ENCODE measurements at regions not wholly inside any gene's neighbourhood (a gene's known extent, or its start where the extent isn't known, plus 50 kb on each side); places are given as distances from the start of the nearest gene placed in this dataset.

DNA sequence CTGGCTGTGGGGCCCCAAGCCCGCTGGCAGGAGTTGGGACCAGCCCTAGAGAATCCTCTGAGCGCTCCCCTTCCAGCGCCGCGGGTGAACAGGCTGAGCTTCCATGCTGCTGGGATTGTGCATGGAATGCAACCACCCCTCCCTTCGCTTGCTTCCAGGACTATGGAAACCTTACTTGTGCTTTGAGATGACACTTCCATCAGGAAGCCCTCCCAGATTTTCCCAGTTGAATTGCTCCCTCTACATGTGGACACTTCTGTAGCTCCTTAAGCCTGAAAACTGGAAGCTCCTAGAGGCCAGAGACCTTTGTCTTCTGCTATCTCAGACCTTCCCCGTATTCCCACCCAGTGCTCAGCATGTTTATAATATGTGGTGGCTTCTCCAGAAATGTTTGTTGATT is 213.2 kb upstream of the RPL38 start:
- Histone ChIP-seq H3K9ac (ENCODE audit: low read length) (no peak overlapping the region), H3F3A (ENCODE audit: insufficient read depth, low read length) (no peaks in the 10 kb centered on the region), H3K4me1 (ENCODE audit: insufficient read depth, low read length, severe bottlenecking) (no peaks in the 10 kb centered on the region), H3K9me2 (ENCODE audit: low read depth, low read length) (no peaks in the 10 kb centered on the region), H4K20me1 (ENCODE audit: insufficient read depth, low read length) (no peaks in the 10 kb centered on the region), H3K4me2 (ENCODE audit: low read length) (no peak overlapping the region), H3K27me3 (ENCODE audit: insufficient read depth, low read length) (0 out of 2 replicates have a peak, but pooled peaks cover 4% of the 10 kb centered on the region), H2AFZ (ENCODE audit: low read length) (no peak overlapping the region), H3K9me3 (ENCODE audit: low read length) (no peaks in the 10 kb centered on the region), H3K79me2 (ENCODE audit: insufficient read depth, low read length) (no peaks in the 10 kb centered on the region), H3K27ac (ENCODE audit: low read depth, low read length, poor library complexity, severe bottlenecking) (no peak overlapping the region), H3K4me3 (ENCODE audit: low read depth, low read length, poor library complexity, severe bottlenecking) (no peak overlapping the region), H3K36me3 (ENCODE audit: insufficient read depth, low read length) (no peaks in the 10 kb centered on the region)
- TF ChIP-seq, protein P1, sequence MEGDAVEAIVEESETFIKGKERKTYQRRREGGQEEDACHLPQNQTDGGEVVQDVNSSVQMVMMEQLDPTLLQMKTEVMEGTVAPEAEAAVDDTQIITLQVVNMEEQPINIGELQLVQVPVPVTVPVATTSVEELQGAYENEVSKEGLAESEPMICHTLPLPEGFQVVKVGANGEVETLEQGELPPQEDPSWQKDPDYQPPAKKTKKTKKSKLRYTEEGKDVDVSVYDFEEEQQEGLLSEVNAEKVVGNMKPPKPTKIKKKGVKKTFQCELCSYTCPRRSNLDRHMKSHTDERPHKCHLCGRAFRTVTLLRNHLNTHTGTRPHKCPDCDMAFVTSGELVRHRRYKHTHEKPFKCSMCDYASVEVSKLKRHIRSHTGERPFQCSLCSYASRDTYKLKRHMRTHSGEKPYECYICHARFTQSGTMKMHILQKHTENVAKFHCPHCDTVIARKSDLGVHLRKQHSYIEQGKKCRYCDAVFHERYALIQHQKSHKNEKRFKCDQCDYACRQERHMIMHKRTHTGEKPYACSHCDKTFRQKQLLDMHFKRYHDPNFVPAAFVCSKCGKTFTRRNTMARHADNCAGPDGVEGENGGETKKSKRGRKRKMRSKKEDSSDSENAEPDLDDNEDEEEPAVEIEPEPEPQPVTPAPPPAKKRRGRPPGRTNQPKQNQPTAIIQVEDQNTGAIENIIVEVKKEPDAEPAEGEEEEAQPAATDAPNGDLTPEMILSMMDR (IDR thresholded peaks at IDR 0.05; ENCODE audit: low read length): no peak
- no peak for TF ChIP-seq EZH2 (IDR thresholded peaks at IDR 0.05; ENCODE audit: borderline replicate concordance, low read length)

DNA sequence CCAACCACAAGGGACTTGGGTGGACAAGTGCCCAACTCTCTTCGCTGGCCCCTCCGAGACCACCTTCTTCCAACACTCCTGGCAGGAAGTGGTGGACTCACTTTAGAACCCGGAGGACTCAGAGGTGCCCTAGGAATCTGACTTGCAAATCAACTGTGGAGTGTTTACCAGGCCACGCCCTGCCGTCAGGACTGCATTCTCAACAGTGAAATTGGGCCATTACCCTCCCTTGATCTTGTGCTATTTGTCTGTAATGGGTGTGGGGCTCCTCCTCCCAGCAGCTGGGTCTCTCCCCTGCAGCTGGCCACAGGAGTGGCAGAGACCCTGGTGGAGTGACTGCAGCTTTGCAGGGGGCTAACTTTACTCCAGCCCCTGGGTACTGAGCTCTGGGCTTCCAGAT is 212.2 kb upstream of the RPL38 start:
- Histone ChIP-seq H3K9me2 (ENCODE audit: low read depth, low read length) (no peaks in the 10 kb centered on the region), H3K9ac (ENCODE audit: low read length) (no peak overlapping the region), H3K27me3 (ENCODE audit: insufficient read depth, low read length) (0 out of 2 replicates have a peak, but pooled peaks cover 4% of the 10 kb centered on the region), H3K4me3 (ENCODE audit: low read depth, low read length, poor library complexity, severe bottlenecking) (no peak overlapping the region), H3K4me1 (ENCODE audit: insufficient read depth, low read length, severe bottlenecking) (no peaks in the 10 kb centered on the region), H3F3A (ENCODE audit: insufficient read depth, low read length) (no peaks in the 10 kb centered on the region), H3K79me2 (ENCODE audit: insufficient read depth, low read length) (no peaks in the 10 kb centered on the region), H4K20me1 (ENCODE audit: insufficient read depth, low read length) (no peaks in the 10 kb centered on the region), H3K9me3 (ENCODE audit: low read length) (no peaks in the 10 kb centered on the region), H2AFZ (ENCODE audit: low read length) (no peak overlapping the region), H3K4me2 (ENCODE audit: low read length) (no peak overlapping the region), H3K27ac (ENCODE audit: low read depth, low read length, poor library complexity, severe bottlenecking) (no peak overlapping the region), H3K36me3 (ENCODE audit: insufficient read depth, low read length) (no peaks in the 10 kb centered on the region)
- TF ChIP-seq, protein P1 (IDR thresholded peaks at IDR 0.05; ENCODE audit: low read length): no peak
- no peak for TF ChIP-seq EZH2 (IDR thresholded peaks at IDR 0.05; ENCODE audit: borderline replicate concordance, low read length)

DNA sequence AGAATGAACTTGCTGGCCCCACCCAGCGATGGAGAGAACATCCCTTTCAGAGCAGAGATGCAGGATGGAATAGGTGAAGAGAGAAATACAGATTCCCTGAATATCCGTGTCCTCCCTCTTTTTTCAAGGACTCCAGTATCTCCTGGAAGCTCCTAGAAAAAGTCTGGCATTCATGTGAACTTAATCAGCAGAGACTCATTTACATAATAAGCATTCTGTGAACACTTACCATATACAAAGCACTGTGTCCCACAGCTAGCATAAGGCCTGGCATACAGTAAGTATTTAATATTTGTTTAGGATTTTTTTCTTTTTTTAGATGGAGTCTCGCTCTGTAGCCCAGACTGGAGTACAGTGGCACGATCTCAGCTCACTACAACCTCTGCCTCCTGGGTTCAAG is 208.5 kb upstream of the RPL38 start:
- Histone ChIP-seq H3K4me1 (ENCODE audit: insufficient read depth, low read length, severe bottlenecking) (no peaks in the 10 kb centered on the region), H3K36me3 (ENCODE audit: insufficient read depth, low read length) (no peaks in the 10 kb centered on the region), H3F3A (ENCODE audit: insufficient read depth, low read length) (no peaks in the 10 kb centered on the region), H3K4me2 (ENCODE audit: low read length) (no peak overlapping the region), H3K27ac (ENCODE audit: low read depth, low read length, poor library complexity, severe bottlenecking) (no peak overlapping the region), H3K9me2 (ENCODE audit: low read depth, low read length) (no peaks in the 10 kb centered on the region), H3K9me3 (ENCODE audit: low read length) (no peaks in the 10 kb centered on the region), H3K9ac (ENCODE audit: low read length) (no peak overlapping the region), H3K27me3 (ENCODE audit: insufficient read depth, low read length) (no peaks in the 10 kb centered on the region; the same call in 1 of the 2 replicates), H2AFZ (ENCODE audit: low read length) (no peak overlapping the region), H3K4me3 (ENCODE audit: low read depth, low read length, poor library complexity, severe bottlenecking) (no peak overlapping the region), H3K79me2 (ENCODE audit: insufficient read depth, low read length) (no peaks in the 10 kb centered on the region), H4K20me1 (ENCODE audit: insufficient read depth, low read length) (no peaks in the 10 kb centered on the region)
- TF ChIP-seq, protein P1 (IDR thresholded peaks at IDR 0.05; ENCODE audit: low read length): no peak
- TF ChIP-seq EZH2 (IDR thresholded peaks at IDR 0.05; ENCODE audit: borderline replicate concordance, low read length): no peak

Measured in OCI-LY1 (cell line).